HCT116 (cell line): ENCODE measurements at regions not wholly inside any gene's neighbourhood (a gene's known extent, or its start where the extent isn't known, plus 50 kb on each side); places are given as distances from the start of the nearest gene placed in this dataset.

ENCODE experiments used
- ATAC-seq: fragments of 200-7000 bp; cut with Tn5 transposase; 2 replicates; pipeline ENCODE4 v1.9.1; 2020; ENCODE audit warnings: mild to moderate bottlenecking, moderate library complexity
- BruUV-seq: library from RNA; stranded (reverse); fragments of 400-500 nt; replicated peaks from 2 replicates; lab custom pipeline; 2021; lab: Mats Ljungman, UMichigan
- CTCF ChIA-PET: fragments of 300-600 bp; sonication (Branson Sonifier 250); formaldehyde crosslinking; loops from one replicate; lab custom pipeline; 2021; ENCODE audit warnings: antibody characterized with exemption; lab: Charles Lee
- POLR2A ChIA-PET: fragments of 300-600, 350-600 bp; sonication (Branson Sonifier 250); formaldehyde crosslinking; loops from one replicate; lab custom pipeline; 2021; ENCODE audit warnings: antibody characterized with exemption; lab: Charles Lee
- RAD21 ChIA-PET, 2 experiments: fragments of 300-600 bp; sonication (Branson Sonifier 250); formaldehyde crosslinking; loops; one replicate each; lab custom pipeline; 2023; ENCODE audit warnings: low total read pairs in 2 of 2; ENCODE audit not compliant: uncharacterized antibody in 2 of 2, unreplicated experiment in 2 of 2, low non-redundant PET in 1 of 2; lab: Charles Lee
- DNase-seq: peaks from one replicate; pipeline ENCODE4 v3.0.0-alpha.2; 2010; ENCODE audit warnings: low read depth, low spot score
- H2AFZ ChIP-seq: fragments of 200-600 bp; shearing (Covaris generic), sonication (generic); 2 replicates; pipeline ENCODE4 v1.6.1; 2017; ENCODE audit warnings: low read depth, mixed run types, mixed read lengths, antibody characterized with exemption, low read length; ENCODE audit not compliant: poor library complexity, severe bottlenecking
- H3K27ac ChIP-seq: 2 replicates; pipeline ENCODE4 v1.5.1; 2012; ENCODE audit warnings: low read depth, low read length
- H3K27me3 ChIP-seq: fragments of 200-600 bp; sonication (generic); 2 replicates; pipeline ENCODE4 v1.6.1; 2016; ENCODE audit warnings: mixed run types, low read length, mixed read lengths; ENCODE audit not compliant: insufficient read depth
- H3K36me3 ChIP-seq, 2 experiments: fragments of 200-500 bp in 1 of 2; fragments of 200-600 bp in 1 of 2; sonication (Bioruptor generic) in 1 of 2; sonication (generic) in 1 of 2; 2 replicates each; pipeline versions ENCODE4 v1.5.1 to v1.6.1; 2014 to 2016; ENCODE audit warnings: low read length in 2 of 2, inconsistent platforms in 1 of 2, mixed read lengths in 1 of 2, mixed run types in 1 of 2; ENCODE audit not compliant: insufficient read depth in 2 of 2, control insufficient read depth in 1 of 2
- H3K4me1 ChIP-seq, 2 experiments: fragments of 200-600 bp in 1 of 2; sonication (generic) in 1 of 2; 2 replicates each; pipeline versions ENCODE4 v1.5.1 to v1.6.1; 2012 to 2017; ENCODE audit warnings: low read length in 2 of 2, inconsistent platforms in 1 of 2, mild to moderate bottlenecking in 1 of 2, mixed read lengths in 1 of 2, mixed run types in 1 of 2, moderate library complexity in 1 of 2; ENCODE audit not compliant: insufficient read depth in 2 of 2, control insufficient read depth in 1 of 2
- H3K4me2 ChIP-seq: fragments of 200-600 bp; sonication (generic); 2 replicates; pipeline ENCODE4 v1.6.1; 2017; ENCODE audit warnings: mixed run types, low read length, mixed read lengths
- H3K4me3 ChIP-seq, 2 experiments: fragments of 200-600 bp in 1 of 2; sonication (generic) in 1 of 2; replicated peaks in 1 of 2; 2 replicates each; pipeline ENCODE4 v1.5.1; 2011 to 2016; ENCODE audit warnings: low read length in 2 of 2, control low read depth in 1 of 2, low read depth in 1 of 2, mild to moderate bottlenecking in 1 of 2, mixed read lengths in 1 of 2, mixed run types in 1 of 2
- H3K79me2 ChIP-seq: fragments of 200-600 bp; sonication (generic); 2 replicates; pipeline ENCODE4 v1.6.1; 2017; ENCODE audit warnings: mild to moderate bottlenecking, mixed run types, low read length, moderate library complexity, mixed read lengths; ENCODE audit not compliant: insufficient read depth
- H3K9ac ChIP-seq: fragments of 200-600 bp; sonication (generic); 2 replicates; pipeline ENCODE4 v1.6.1; 2016; ENCODE audit warnings: low read length, mixed read lengths
- H3K9me2 ChIP-seq: fragments of 200-600 bp; sonication (generic), shearing (Covaris generic); 2 replicates; pipeline ENCODE4 v1.6.1; 2017; ENCODE audit warnings: mixed run types, mild to moderate bottlenecking, moderate library complexity; ENCODE audit not compliant: insufficient read depth
- H3K9me3 ChIP-seq, 2 experiments: fragments of 200-500 bp in 1 of 2; fragments of 200-600 bp in 1 of 2; sonication (Bioruptor generic) in 1 of 2; sonication (generic) in 1 of 2; 2 replicates each; pipeline ENCODE4 v1.6.1; 2014 to 2017; ENCODE audit warnings: low read length in 2 of 2, mixed read lengths in 2 of 2, inconsistent platforms in 1 of 2, low read depth in 1 of 2, mild to moderate bottlenecking in 1 of 2, mixed run types in 1 of 2, moderate library complexity in 1 of 2; ENCODE audit not compliant: control insufficient read depth in 1 of 2, insufficient read depth in 1 of 2
- H4K20me1 ChIP-seq: fragments of 200-600 bp; sonication (generic), shearing (Covaris generic); 2 replicates; pipeline ENCODE4 v1.6.1; 2017; ENCODE audit warnings: mixed run types, mild to moderate bottlenecking, moderate library complexity; ENCODE audit not compliant: insufficient read depth
- ATF3 ChIP-seq: IDR thresholded peaks from 2 replicates; pipeline ENCODE4 v1.6.1; 2012
- CBX3 ChIP-seq: IDR thresholded peaks from 2 replicates; pipeline ENCODE4 v1.6.1; 2012; ENCODE audit warnings: low read depth
- CEBPB ChIP-seq: IDR thresholded peaks from 2 replicates; pipeline ENCODE4 v1.6.1; 2012; ENCODE audit warnings: low read depth
- EGR1 ChIP-seq: IDR thresholded peaks from 2 replicates; pipeline ENCODE4 v1.6.1; 2012; ENCODE audit warnings: low read depth
- EZH2phosphoT487 ChIP-seq: fragments of 200-600 bp; IDR thresholded peaks from 2 replicates; pipeline ENCODE4 v1.6.1; 2018; ENCODE audit warnings: antibody characterized with exemption, borderline replicate concordance
- FOSL1 ChIP-seq: IDR thresholded peaks from 2 replicates; pipeline ENCODE4 v1.6.1; 2012; ENCODE audit warnings: low read depth
- POLR2AphosphoS5 ChIP-seq: IDR thresholded peaks from 2 replicates; pipeline ENCODE4 v1.6.1; 2011; ENCODE audit warnings: mild to moderate bottlenecking, low read depth, low read length, moderate library complexity
- REST ChIP-seq: IDR thresholded peaks from 2 replicates; pipeline ENCODE4 v1.6.1; 2012; ENCODE audit warnings: low read depth
- SP1 ChIP-seq: IDR thresholded peaks from 2 replicates; pipeline ENCODE4 v1.6.1; 2012; ENCODE audit warnings: low read depth
- SRF ChIP-seq: IDR thresholded peaks from 2 replicates; pipeline ENCODE4 v1.6.1; 2012; ENCODE audit warnings: low read depth
- TCF7L2 ChIP-seq: IDR thresholded peaks from 2 replicates; pipeline ENCODE4 v1.7.0; 2011; ENCODE audit warnings: borderline replicate concordance, inconsistent platforms; ENCODE audit not compliant: insufficient read depth, insufficient read length; ENCODE audit errors: extremely low read depth
- ZFX ChIP-seq: fragments of 450-650 bp; IDR thresholded peaks from 2 replicates; pipeline ENCODE4 v1.6.1; 2017
- ZNF274 ChIP-seq: fragments of 200-500 bp; sonication (Bioruptor generic); IDR thresholded peaks from 2 replicates; pipeline ENCODE4 v1.6.1; 2014; ENCODE audit warnings: mild to moderate bottlenecking, low read depth, low read length, inconsistent platforms
- intact Hi-C: fragments of 100-400 bp; cut with micrococcal nuclease; formaldehyde crosslinking; loops from 2 replicates; pipeline ENCODE4 v1.10.0; 2022

GRCh38 chr9:106596984-106597383, 266.0 kb upstream of the ZNF462 start:
- H3K27me3 ChIP-seq: no peaks in the 10 kb centered on the region
- RAD21 ChIA-PET: no interaction called here
- no peak overlapping the region for H3K9ac ChIP-seq
- H3K36me3 ChIP-seq: no peaks in the 10 kb centered on the region
- intact Hi-C loops: no loop called here
- H3K9me3 ChIP-seq: no peaks in the 10 kb centered on the region
- H3K9me2 ChIP-seq: no peaks in the 10 kb centered on the region
- H2AFZ ChIP-seq: no peak overlapping the region
- no peak for ATAC-seq
- no TSS peak for BruUV-seq
- H3K27ac ChIP-seq: no peak overlapping the region
- POLR2A ChIA-PET: no interaction called here
- no peak for TF ChIP-seq TCF7L2
- TF ChIP-seq CEBPB: no peak
- no peak for TF ChIP-seq REST
- no peak for TF ChIP-seq ZNF274
- no peak for TF ChIP-seq SRF
- H3K4me1 ChIP-seq: no peaks in the 10 kb centered on the region
- CTCF ChIA-PET: no interaction called here
- no peak for DNase-seq
- H3K4me3 ChIP-seq: no peak overlapping the region
- H3K4me2 ChIP-seq: no peak overlapping the region
- H3K79me2 ChIP-seq: no peaks in the 10 kb centered on the region
- no peaks in the 10 kb centered on the region for H4K20me1 ChIP-seq

GRCh38 chr9:106600955-106601560, 261.9 kb upstream of the ZNF462 start:
- ATAC-seq (no peak), DNase-seq (no peak)
- ChIA-PET CTCF (no interaction called here), RAD21 (no interaction called here), POLR2A (no interaction called here)
- Histone ChIP-seq H3K9ac (no peak overlapping the region), H3K4me3 (no peak overlapping the region), H3K27me3 (0 out of 2 replicates have a peak, but pooled peaks cover 6% of the 10 kb centered on the region), H3K4me2 (no peak overlapping the region), H3K27ac (no peak overlapping the region), H3K36me3 (no peaks in the 10 kb centered on the region), H3K9me3 (no peaks in the 10 kb centered on the region), H3K79me2 (no peaks in the 10 kb centered on the region), H3K9me2 (no peaks in the 10 kb centered on the region), H3K4me1 (no peaks in the 10 kb centered on the region), H2AFZ (no peak overlapping the region), H4K20me1 (no peaks in the 10 kb centered on the region)
- intact Hi-C loops: no loop called here
- no TSS peak for BruUV-seq
- TF ChIP-seq CEBPB (no peak), ZNF274 (no peak), EZH2phosphoT487 (no peak), REST (no peak), ZFX (no peak), ATF3 (no peak), EGR1 (no peak), POLR2AphosphoS5 (no peak), CBX3 (no peak), FOSL1 (no peak), SP1 (no peak)
